IPS-18a (cell line): ENCODE measurements at regions not wholly inside any gene's neighbourhood (a gene's known extent, or its start where the extent isn't known, plus 50 kb on each side); places are given as distances from the start of the nearest gene placed in this dataset.

Experiments
- H3K27ac ChIP-seq: one replicate; pipeline ENCODE4 v1.5.1; 2013; ENCODE audit warnings: low read length
- H3K27me3 ChIP-seq: one replicate; pipeline ENCODE4 v1.6.1; 2013; ENCODE audit warnings: mild to moderate bottlenecking, low read length; ENCODE audit not compliant: control insufficient read depth, insufficient read depth
- H3K36me3 ChIP-seq: one replicate; pipeline ENCODE4 v1.6.1; 2013; ENCODE audit warnings: low read depth, low read length; ENCODE audit not compliant: control insufficient read depth
- H3K4me1 ChIP-seq: one replicate; pipeline ENCODE4 v1.6.1; 2013; ENCODE audit warnings: low read depth, low read length; ENCODE audit not compliant: control insufficient read depth
- H3K4me3 ChIP-seq: one replicate; pipeline ENCODE4 v1.5.1; 2013; ENCODE audit warnings: low read length
- H3K9ac ChIP-seq: one replicate; pipeline ENCODE4 v1.6.1; 2013; ENCODE audit warnings: mild to moderate bottlenecking, low read length, moderate library complexity
- H3K9me3 ChIP-seq: one replicate; pipeline ENCODE4 v1.6.1; 2013; ENCODE audit warnings: low read depth, low read length; ENCODE audit not compliant: control insufficient read depth

- no peaks in the 10 kb centered on the region for H3K27me3 ChIP-seq
- H3K4me3 ChIP-seq: no peak overlapping the region
- no peaks in the 10 kb centered on the region for H3K9me3 ChIP-seq
- peaks cover 5% of the 10 kb centered on the region for H3K4me1 ChIP-seq
- H3K9ac ChIP-seq: no peak overlapping the region
- H3K36me3 ChIP-seq: no peaks in the 10 kb centered on the region
- no peak overlapping the region for H3K27ac ChIP-seq
These were observed 446.8 kb downstream of the TFAP2B start for GRCh38 chr6:51265426-51265825.

- Histone ChIP-seq H3K9me3 (no peaks in the 10 kb centered on the region), H3K27me3 (no peaks in the 10 kb centered on the region), H3K27ac (no peak overlapping the region), H3K9ac (no peak overlapping the region), H3K4me1 (peaks cover 5% of the 10 kb centered on the region), H3K4me3 (no peak overlapping the region), H3K36me3 (no peaks in the 10 kb centered on the region)
These were observed 447.9 kb downstream of the TFAP2B start for GRCh38 chr6:51266604-51267003.

DNA sequence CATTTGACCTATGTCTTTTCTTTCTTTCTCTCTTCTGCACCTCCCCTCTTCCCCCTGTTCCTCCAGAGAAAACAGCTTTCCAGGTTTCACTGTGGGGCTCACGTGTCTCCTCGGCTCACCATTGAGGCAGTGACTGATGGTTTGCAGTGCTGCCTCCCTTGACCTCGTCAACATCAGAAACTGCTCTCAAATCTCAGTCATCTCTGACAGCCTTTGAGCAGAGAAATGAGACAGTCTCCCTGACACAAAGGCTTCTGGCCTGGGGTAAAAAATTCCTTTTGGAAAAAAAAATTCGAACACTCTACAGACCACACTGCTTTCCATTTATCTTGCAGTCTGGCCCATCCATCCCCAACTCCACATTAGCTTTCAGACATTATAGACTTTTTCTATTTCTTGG is 450.0 kb downstream of the TFAP2B start:
- H3K36me3 ChIP-seq: no peaks in the 10 kb centered on the region
- no peak overlapping the region for H3K27ac ChIP-seq
- peaks cover 5% of the 10 kb centered on the region for H3K4me1 ChIP-seq

GRCh38 chr6:51269876-51270275 is 451.2 kb downstream of the TFAP2B start:
- H3K4me3 ChIP-seq: no peak overlapping the region
- no peaks in the 10 kb centered on the region for H3K9me3 ChIP-seq
- H3K36me3 ChIP-seq: no peaks in the 10 kb centered on the region
- no peak overlapping the region for H3K27ac ChIP-seq
- no peaks in the 10 kb centered on the region for H3K27me3 ChIP-seq
- peaks cover 5% of the 10 kb centered on the region for H3K4me1 ChIP-seq
- no peak overlapping the region for H3K9ac ChIP-seq

More for the DNA sequence above, 450.0 kb downstream of the TFAP2B start:
- no peaks in the 10 kb centered on the region for H3K9me3 ChIP-seq
- no peak overlapping the region for H3K4me3 ChIP-seq
- H3K9ac ChIP-seq: no peak overlapping the region
- H3K27me3 ChIP-seq: no peaks in the 10 kb centered on the region

- Histone ChIP-seq H3K4me3 (no peak overlapping the region), H3K36me3 (no peaks in the 10 kb centered on the region), H3K9ac (no peak overlapping the region), H3K9me3 (no peaks in the 10 kb centered on the region), H3K4me1 (peaks cover 4% of the 10 kb centered on the region), H3K27me3 (no peaks in the 10 kb centered on the region), H3K27ac (no peak overlapping the region)
These were observed 452.9 kb downstream of the TFAP2B start for GRCh38 chr6:51271615-51272014.

DNA sequence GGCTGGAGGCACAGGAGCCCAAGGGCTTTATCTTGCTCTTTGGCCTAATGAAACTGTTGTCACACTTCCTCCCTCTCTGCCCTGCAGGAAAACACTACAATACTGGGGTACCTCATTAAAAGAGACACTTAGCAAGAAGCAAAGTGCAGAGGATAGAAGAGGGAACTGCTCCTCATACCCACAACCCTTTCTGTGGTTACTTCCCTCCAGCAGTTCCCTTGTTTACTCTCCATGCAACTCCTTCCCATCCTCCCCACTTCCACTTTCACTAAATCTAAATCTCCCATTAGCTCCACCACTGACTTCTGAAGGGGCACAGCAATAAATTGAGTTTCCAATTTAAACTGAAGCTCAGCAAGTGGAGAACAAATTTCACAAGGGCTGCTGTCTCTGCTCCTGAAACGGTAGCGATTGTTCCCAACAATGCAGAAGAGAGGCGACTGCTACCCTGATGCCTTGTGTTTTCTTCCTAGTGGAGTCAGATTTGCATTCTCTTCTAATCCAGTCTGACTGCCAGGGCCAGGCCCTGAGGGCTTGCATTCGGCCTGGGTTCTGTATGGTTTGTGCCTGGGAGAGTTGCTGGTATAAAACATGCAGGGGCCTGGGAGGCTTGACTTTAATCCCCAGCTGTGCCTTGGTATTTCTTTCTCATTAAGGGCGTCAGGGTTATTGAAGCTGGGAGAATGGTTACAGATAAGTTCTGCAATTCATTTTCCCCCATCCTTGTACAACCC is 454.7 kb downstream of the TFAP2B start:
- H3K36me3 ChIP-seq: no peaks in the 10 kb centered on the region
- H3K4me3 ChIP-seq: no peak overlapping the region
- no peaks in the 10 kb centered on the region for H3K9me3 ChIP-seq
- H3K4me1 ChIP-seq: no peaks in the 10 kb centered on the region
- no peak overlapping the region for H3K27ac ChIP-seq
- H3K27me3 ChIP-seq: no peaks in the 10 kb centered on the region
- H3K9ac ChIP-seq: no peak overlapping the region

- H3K9me3 ChIP-seq: no peaks in the 10 kb centered on the region
- H3K27ac ChIP-seq: no peak overlapping the region
- no peak overlapping the region for H3K9ac ChIP-seq
- no peaks in the 10 kb centered on the region for H3K27me3 ChIP-seq
- H3K4me1 ChIP-seq: no peaks in the 10 kb centered on the region
- H3K36me3 ChIP-seq: no peaks in the 10 kb centered on the region
- no peak overlapping the region for H3K4me3 ChIP-seq
These were observed 458.8 kb downstream of the TFAP2B start for GRCh38 chr6:51277474-51277873.

DNA sequence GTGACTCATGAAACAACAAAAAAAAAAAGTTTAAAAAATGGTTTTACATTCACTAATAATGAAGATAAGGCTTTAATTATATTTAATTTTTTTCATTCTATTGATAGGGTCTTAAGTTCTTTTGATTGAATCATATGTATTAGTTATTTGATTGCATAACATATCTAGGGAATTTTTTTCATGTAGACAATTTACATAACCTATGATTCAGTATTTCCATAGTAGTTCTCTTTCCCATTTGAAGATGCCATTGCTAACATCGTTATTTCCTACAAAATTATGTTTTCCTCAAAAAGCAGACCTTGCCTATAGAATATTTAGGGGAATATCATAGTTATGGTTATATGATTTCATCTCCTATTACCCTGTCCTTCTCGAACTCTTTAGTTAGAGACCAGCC is 463.4 kb downstream of the TFAP2B start:
- Histone ChIP-seq H3K4me3 (no peak overlapping the region), H3K4me1 (peaks cover 4% of the 10 kb centered on the region), H3K27me3 (no peaks in the 10 kb centered on the region), H3K27ac (no peak overlapping the region), H3K36me3 (no peaks in the 10 kb centered on the region), H3K9ac (no peak overlapping the region), H3K9me3 (no peaks in the 10 kb centered on the region)

DNA sequence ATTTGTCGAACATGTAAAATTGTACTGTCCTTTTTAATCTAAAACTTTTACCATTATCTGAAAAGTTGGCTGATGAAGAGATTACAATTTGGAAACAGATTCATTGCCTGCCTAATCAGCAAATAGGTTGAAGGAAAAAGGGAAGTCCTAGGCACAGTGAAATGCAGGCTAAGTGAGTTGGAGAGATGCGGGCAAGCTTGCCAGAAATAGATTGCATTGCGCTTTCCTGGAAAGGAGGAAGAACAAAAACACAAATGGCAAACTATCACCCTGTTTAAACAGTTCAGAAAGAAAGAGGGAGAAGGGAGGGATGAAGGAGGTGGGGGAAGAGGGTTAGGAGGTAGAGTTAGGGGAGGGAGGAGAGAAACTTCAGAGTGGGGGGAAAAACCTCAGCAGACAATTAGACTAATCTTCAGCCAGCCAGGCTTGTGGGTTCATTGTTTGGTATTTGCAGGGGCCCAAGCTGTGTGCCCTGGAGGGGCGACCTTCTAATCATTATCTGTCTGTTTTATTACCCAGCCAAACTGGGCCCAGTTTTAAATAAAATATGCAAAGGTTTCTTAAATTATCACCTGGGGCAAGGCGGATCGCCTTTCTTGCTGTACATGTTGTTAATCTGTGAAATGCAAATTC is 465.2 kb downstream of the TFAP2B start:
- H3K27me3 ChIP-seq: no peaks in the 10 kb centered on the region
- H3K36me3 ChIP-seq: no peaks in the 10 kb centered on the region
- no peaks in the 10 kb centered on the region for H3K9me3 ChIP-seq
- peaks cover 4% of the 10 kb centered on the region for H3K4me1 ChIP-seq
- no peak overlapping the region for H3K27ac ChIP-seq
- H3K9ac ChIP-seq: no peak overlapping the region
- H3K4me3 ChIP-seq: no peak overlapping the region

GRCh38 chr6:51285876-51286275 is 467.2 kb downstream of the TFAP2B start:
- Histone ChIP-seq H3K36me3 (no peaks in the 10 kb centered on the region), H3K4me3 (no peak overlapping the region), H3K27me3 (no peaks in the 10 kb centered on the region), H3K9me3 (no peaks in the 10 kb centered on the region), H3K9ac (no peak overlapping the region), H3K4me1 (peaks cover 10% of the 10 kb centered on the region), H3K27ac (no peak overlapping the region)

- Histone ChIP-seq H3K4me1 (peaks cover 6% of the 10 kb centered on the region), H3K9me3 (no peaks in the 10 kb centered on the region), H3K27me3 (no peaks in the 10 kb centered on the region), H3K27ac (no peak overlapping the region), H3K36me3 (no peaks in the 10 kb centered on the region), H3K4me3 (no peak overlapping the region), H3K9ac (no peak overlapping the region)
These were observed 470.4 kb downstream of the TFAP2B start for GRCh38 chr6:51289041-51289440.

DNA sequence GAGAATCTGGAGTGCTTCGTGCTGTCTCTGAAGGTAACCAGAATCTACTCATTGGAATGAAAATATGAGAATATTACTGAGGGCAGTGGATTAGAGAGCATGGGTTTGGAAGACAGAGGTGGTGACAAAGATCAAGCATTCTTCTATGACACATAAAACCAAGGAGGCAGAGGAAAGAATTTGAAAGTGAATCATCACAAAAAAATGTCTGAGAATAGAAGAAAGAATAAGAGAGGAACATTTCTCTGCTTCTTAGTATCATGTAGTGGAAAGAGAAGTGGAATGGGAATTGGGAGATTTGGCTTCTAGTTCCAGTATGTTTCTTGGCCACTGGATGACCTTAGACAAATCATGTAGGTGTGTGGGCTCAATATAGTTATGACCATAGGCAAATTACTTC is 474.0 kb downstream of the TFAP2B start:
- Histone ChIP-seq H3K36me3 (no peaks in the 10 kb centered on the region), H3K4me1 (peaks cover 6% of the 10 kb centered on the region), H3K4me3 (no peak overlapping the region), H3K27ac (no peak overlapping the region), H3K9me3 (no peaks in the 10 kb centered on the region), H3K27me3 (no peaks in the 10 kb centered on the region), H3K9ac (no peak overlapping the region)
